H1 (cell line): ENCODE measurements at regions not wholly inside any gene's neighbourhood (a gene's known extent, or its start where the extent isn't known, plus 50 kb on each side); places are given as distances from the start of the nearest gene placed in this dataset.

Experiments
- CTCF ChIA-PET: fragments of 300-600 bp; sonication (Branson Sonifier 250); formaldehyde crosslinking; loops from one replicate; lab custom pipeline; 2021; ENCODE audit not compliant: partially characterized antibody; lab: Charles Lee
- POLR2A ChIA-PET: fragments of 300-600 bp; sonication (Branson Sonifier 250); formaldehyde crosslinking; loops from one replicate; lab custom pipeline; 2021; ENCODE audit warnings: inconsistent platforms; ENCODE audit not compliant: partially characterized antibody; lab: Charles Lee
- DNase-seq, 2 experiments: peaks; one replicate each; pipeline versions ENCODE4 v3.0.0 to v3.0.0-alpha.2; 2010 to 2022; ENCODE audit warnings: low spot score in 2 of 2, low read depth in 1 of 2, mixed read lengths in 1 of 2
- FAIRE-seq: peaks from 2 replicates; lab custom pipeline; 2011; peaks lifted over from hg19 to GRCh38; lab: Jason Lieb, UNC
- H2AFZ ChIP-seq: 2 replicates; pipeline ENCODE4 v1.8.1; 2012; ENCODE audit warnings: low read length, inconsistent platforms
- H2AK5ac ChIP-seq: 2 replicates; pipeline ENCODE4 v1.6.1; 2013; ENCODE audit warnings: low read depth, low read length
- H2BK120ac ChIP-seq: replicated peaks from 2 replicates; pipeline ENCODE3; 2013; ENCODE audit warnings: low read depth, low read length, inconsistent platforms
- H2BK12ac ChIP-seq: 2 replicates; pipeline ENCODE4 v1.6.1; 2013; ENCODE audit warnings: low read depth, low read length
- H2BK15ac ChIP-seq: 2 replicates; pipeline ENCODE4 v1.6.1; 2013; ENCODE audit warnings: low read length
- H2BK20ac ChIP-seq: 2 replicates; pipeline ENCODE4 v1.6.1; 2013; ENCODE audit warnings: low read length
- H2BK5ac ChIP-seq: 2 replicates; pipeline ENCODE4 v1.6.1; 2013; ENCODE audit warnings: low read depth, low read length
- H3K14ac ChIP-seq: 2 replicates; pipeline ENCODE4 v1.6.1; 2013; ENCODE audit warnings: inconsistent platforms; ENCODE audit not compliant: insufficient read length
- H3K18ac ChIP-seq: 2 replicates; pipeline ENCODE4 v1.6.1; 2013; ENCODE audit warnings: low read length; ENCODE audit errors: extremely low read depth
- H3K23ac ChIP-seq: 2 replicates; pipeline ENCODE4 v1.6.1; 2013; ENCODE audit warnings: inconsistent platforms; ENCODE audit not compliant: insufficient read length
- H3K23me2 ChIP-seq: 2 replicates; pipeline ENCODE4 v1.6.1; 2013; ENCODE audit warnings: low read depth, low read length
- H3K27ac ChIP-seq: 2 replicates; pipeline ENCODE4 v1.6.1; 2011; ENCODE audit warnings: low read depth, low read length, inconsistent platforms
- H3K27me3 ChIP-seq, 4 experiments: replicated peaks in 1 of 4; 1 replicate in 1 of 4; 2 replicates in 3 of 4; pipeline versions ENCODE4 v1.6.1 to v1.8.1; 2011 to 2013; ENCODE audit warnings: low read length in 3 of 4, mild to moderate bottlenecking in 3 of 4, inconsistent platforms in 2 of 4, mixed read lengths in 2 of 4, moderate library complexity in 1 of 4; ENCODE audit not compliant: control insufficient read depth in 3 of 4, insufficient read depth in 3 of 4; ENCODE audit errors: extremely low read depth in 1 of 4
- H3K36me3 ChIP-seq, 4 experiments: 2 replicates each; pipeline versions ENCODE4 v1.6.1 to v1.8.1; 2011 to 2013; ENCODE audit warnings: mild to moderate bottlenecking in 4 of 4, low read length in 3 of 4, moderate library complexity in 2 of 4, control low read depth in 1 of 4, inconsistent platforms in 1 of 4; ENCODE audit not compliant: insufficient read depth in 4 of 4, control insufficient read depth in 2 of 4
- H3K4ac ChIP-seq: replicated peaks from 2 replicates; pipeline ENCODE3; 2013; ENCODE audit warnings: low read length, low read depth, mixed read lengths, inconsistent platforms; ENCODE audit not compliant: insufficient read length
- H3K4me1 ChIP-seq, 4 experiments: replicated peaks in 1 of 4; 1 replicate in 1 of 4; 2 replicates in 3 of 4; pipeline versions ENCODE4 v1.6.1 to v1.8.1; 2011 to 2013; ENCODE audit warnings: low read length in 3 of 4, inconsistent platforms in 2 of 4, mixed read lengths in 1 of 4; ENCODE audit not compliant: insufficient read depth in 4 of 4, control insufficient read depth in 3 of 4
- H3K4me2 ChIP-seq, 2 experiments: 2 replicates each; pipeline versions ENCODE4 v1.6.1 to v1.8.1; 2011 to 2013; ENCODE audit warnings: low read depth in 2 of 2, low read length in 2 of 2, control low read depth in 1 of 2, inconsistent platforms in 1 of 2, mild to moderate bottlenecking in 1 of 2; ENCODE audit not compliant: insufficient read depth in 1 of 2
- H3K4me3 ChIP-seq, 4 experiments: fragments of 200-600, 300-600 bp in 1 of 4; sonication (generic), shearing (Covaris generic), sonication (Bioruptor Twin) in 1 of 4; 2 replicates each; pipeline versions ENCODE4 v1.5.1 to v1.8.1; 2011 to 2016; ENCODE audit warnings: low read length in 4 of 4, low read depth in 3 of 4, control low read depth in 2 of 4, inconsistent platforms in 2 of 4, mild to moderate bottlenecking in 2 of 4, mixed read lengths in 1 of 4, moderate library complexity in 1 of 4; ENCODE audit not compliant: insufficient read depth in 2 of 4; ENCODE audit errors: extremely low read depth in 1 of 4
- H3K56ac ChIP-seq: replicated peaks from 2 replicates; pipeline ENCODE3; 2013; ENCODE audit warnings: low read depth, mild to moderate bottlenecking, mixed read lengths, low read length, inconsistent platforms; ENCODE audit not compliant: insufficient read length
- H3K79me1 ChIP-seq: 2 replicates; pipeline ENCODE4 v1.6.1; 2013; ENCODE audit warnings: low read depth, low read length, control low read depth
- H3K79me2 ChIP-seq, 2 experiments: 2 replicates each; pipeline versions ENCODE4 v1.6.1 to v1.8.1; 2012 to 2013; ENCODE audit warnings: low read length in 2 of 2, mild to moderate bottlenecking in 2 of 2, inconsistent platforms in 1 of 2; ENCODE audit not compliant: insufficient read depth in 2 of 2, control insufficient read depth in 1 of 2
- H3K9ac ChIP-seq, 4 experiments: replicated peaks in 1 of 4; 1 replicate in 1 of 4; 2 replicates in 3 of 4; pipeline versions ENCODE4 v1.6.1 to v1.8.1; 2011 to 2013; ENCODE audit warnings: low read depth in 3 of 4, low read length in 3 of 4, control low read depth in 2 of 4, mild to moderate bottlenecking in 2 of 4, moderate library complexity in 2 of 4, inconsistent platforms in 1 of 4; ENCODE audit errors: extremely low read depth in 1 of 4
- H3K9me3 ChIP-seq, 2 experiments: 2 replicates each; pipeline versions ENCODE4 v1.6.1 to v1.8.1; 2012 to 2013; ENCODE audit warnings: mild to moderate bottlenecking in 2 of 2, moderate library complexity in 2 of 2, control low read depth in 1 of 2, inconsistent platforms in 1 of 2, low read depth in 1 of 2, low read length in 1 of 2, mixed read lengths in 1 of 2; ENCODE audit not compliant: insufficient read depth in 2 of 2
- H4K20me1 ChIP-seq, 2 experiments: replicated peaks in 1 of 2; 2 replicates each; pipeline versions ENCODE3 to v1.8.1; 2011 to 2013; ENCODE audit warnings: inconsistent platforms in 2 of 2, low read length in 2 of 2, mild to moderate bottlenecking in 1 of 2; ENCODE audit not compliant: insufficient read depth in 2 of 2, control insufficient read depth in 1 of 2
- H4K5ac ChIP-seq: 2 replicates; pipeline ENCODE4 v1.6.1; 2013; ENCODE audit warnings: low read length, low read depth, mixed read lengths, inconsistent platforms; ENCODE audit not compliant: insufficient read length
- H4K8ac ChIP-seq: 2 replicates; pipeline ENCODE4 v1.8.0; 2013; ENCODE audit warnings: mild to moderate bottlenecking, moderate library complexity, low read length, inconsistent platforms; ENCODE audit not compliant: insufficient read depth; ENCODE audit errors: extremely low read depth
- H4K91ac ChIP-seq: replicated peaks from 2 replicates; pipeline ENCODE3; 2013; ENCODE audit warnings: low read length, mixed read lengths, inconsistent platforms; ENCODE audit not compliant: insufficient read length
- CEBPB ChIP-seq: IDR thresholded peaks from 2 replicates; pipeline ENCODE4 v1.6.1; 2012; ENCODE audit warnings: low read depth, low read length
- JUN ChIP-seq: IDR thresholded peaks from 2 replicates; pipeline ENCODE4 v1.6.1; 2011; ENCODE audit warnings: low read depth, mild to moderate bottlenecking, improper control_type of control experiment, low read length
- NANOG ChIP-seq: IDR thresholded peaks from 2 replicates; pipeline ENCODE4 v1.6.1; 2011; ENCODE audit warnings: low read length, low read depth, mild to moderate bottlenecking, inconsistent platforms; ENCODE audit not compliant: insufficient read depth, poor library complexity, severe bottlenecking
- SUZ12 ChIP-seq: fragments of 200-600 bp; sonication (generic); IDR thresholded peaks from 2 replicates; pipeline ENCODE4 v1.6.1; 2012; ENCODE audit warnings: mild to moderate bottlenecking, inconsistent platforms, low read length, moderate library complexity, mixed read lengths
- WGBS, 2 experiments: shearing (Covaris generic) in 1 of 2; methylation state at CpG; one replicate each; pipeline versions ENCODE4 v1.1.6 to v1.1.7; 2013 to 2015; ENCODE audit warnings: low lambda C conversion rate in 2 of 2, mixed read lengths in 2 of 2, inconsistent platforms in 1 of 2, low coverage in 1 of 2, missing lambda C conversion rate in 1 of 2; ENCODE audit not compliant: insufficient replicate concordance in 2 of 2, insufficient coverage in 1 of 2, insufficient read length in 1 of 2; ENCODE audit errors: extremely low coverage in 1 of 2, missing lambda C conversion rate in 1 of 2; 5-methylcytosine and 5-hydroxymethylcytosine counted together
- TF ChIP-seq, protein P1 (sequence below): IDR thresholded peaks from 2 replicates; pipeline ENCODE4 v1.6.1; 2012; ENCODE audit warnings: inconsistent platforms
- TF ChIP-seq, protein P2 (sequence below): IDR thresholded peaks from 2 replicates; pipeline ENCODE4 v1.6.1; 2011; ENCODE audit warnings: low read length, improper control_type of control experiment

DNA sequence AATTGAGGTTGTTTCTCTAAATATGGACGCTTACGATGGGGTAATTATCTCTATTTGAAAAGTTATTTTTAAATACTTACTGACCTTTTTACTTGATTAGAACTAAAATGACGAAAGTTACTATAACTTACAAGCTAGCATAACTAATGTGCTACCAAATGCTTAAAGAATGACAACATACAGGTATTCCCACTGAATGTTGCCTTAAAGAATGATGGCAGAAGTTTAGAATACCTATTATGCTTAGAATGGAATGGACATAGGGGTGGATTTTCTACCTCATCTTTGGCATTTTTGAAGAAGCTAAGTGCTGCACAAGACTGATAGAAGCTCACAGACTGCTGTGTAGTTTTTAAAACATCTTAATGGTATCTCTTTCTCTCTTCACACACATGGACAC is 284.8 kb downstream of the THBS2 start:
- Histone ChIP-seq H3K56ac (no peak overlapping the region), H2BK120ac (no peak overlapping the region), H3K79me2 (no peaks in the 10 kb centered on the region), H4K8ac (no peak overlapping the region), H3K79me1 (no peaks in the 10 kb centered on the region), H3K4me2 (no peak overlapping the region), H3K4me3 (no peak overlapping the region), H3K27ac (no peak overlapping the region), H3K4ac (no peak overlapping the region), H2BK15ac (no peak overlapping the region), H3K4me1 (no peaks in the 10 kb centered on the region), H2BK20ac (no peak overlapping the region), H3K9ac (no peak overlapping the region), H3K36me3 (no peaks in the 10 kb centered on the region), H2AFZ (no peak overlapping the region), H3K23ac (no peak overlapping the region), H3K14ac (no peak overlapping the region), H3K27me3 (no peaks in the 10 kb centered on the region), H3K18ac (no peak overlapping the region), H3K9me3 (no peaks in the 10 kb centered on the region), H2AK5ac (no peak overlapping the region), H3K23me2 (no peaks in the 10 kb centered on the region; the same call in 1 of the 2 replicates), H2BK12ac (no peak overlapping the region), H4K5ac (no peak overlapping the region), H2BK5ac (no peak overlapping the region), H4K91ac (no peak overlapping the region), H4K20me1 (no peaks in the 10 kb centered on the region)
- POLR2A ChIA-PET = no interaction called here
- WGBS, 2 experiments = 86% methylated on average over 3 of the region's 3 CpGs; no CpG with 5 or more reads in 1 of the 2 experiments
- no peak for DNase-seq
- CTCF ChIA-PET = no interaction called here
- FAIRE-seq = no peak
- TF ChIP-seq, protein P1, sequence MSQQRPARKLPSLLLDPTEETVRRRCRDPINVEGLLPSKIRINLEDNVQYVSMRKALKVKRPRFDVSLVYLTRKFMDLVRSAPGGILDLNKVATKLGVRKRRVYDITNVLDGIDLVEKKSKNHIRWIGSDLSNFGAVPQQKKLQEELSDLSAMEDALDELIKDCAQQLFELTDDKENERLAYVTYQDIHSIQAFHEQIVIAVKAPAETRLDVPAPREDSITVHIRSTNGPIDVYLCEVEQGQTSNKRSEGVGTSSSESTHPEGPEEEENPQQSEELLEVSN = no peak
- TF ChIP-seq SUZ12 (no peak), JUN (no peak), NANOG (no peak), CEBPB (no peak)
- TF ChIP-seq, protein P2, sequence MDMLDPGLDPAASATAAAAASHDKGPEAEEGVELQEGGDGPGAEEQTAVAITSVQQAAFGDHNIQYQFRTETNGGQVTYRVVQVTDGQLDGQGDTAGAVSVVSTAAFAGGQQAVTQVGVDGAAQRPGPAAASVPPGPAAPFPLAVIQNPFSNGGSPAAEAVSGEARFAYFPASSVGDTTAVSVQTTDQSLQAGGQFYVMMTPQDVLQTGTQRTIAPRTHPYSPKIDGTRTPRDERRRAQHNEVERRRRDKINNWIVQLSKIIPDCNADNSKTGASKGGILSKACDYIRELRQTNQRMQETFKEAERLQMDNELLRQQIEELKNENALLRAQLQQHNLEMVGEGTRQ = no peak
